H9 (cell line): ENCODE measurements at regions not wholly inside any gene's neighbourhood (a gene's known extent, or its start where the extent isn't known, plus 50 kb on each side); places are given as distances from the start of the nearest gene placed in this dataset.

Source experiments
- DNase-seq: peaks from one replicate; pipeline ENCODE4 v3.0.0-alpha.2; 2017
- H2AFZ ChIP-seq: one replicate; pipeline ENCODE4 v1.6.1; 2013; ENCODE audit warnings: mild to moderate bottlenecking, low read length, control low read depth, moderate library complexity
- H2AK5ac ChIP-seq: 2 replicates; pipeline ENCODE4 v1.6.1; 2013; ENCODE audit warnings: low read length, control low read depth, mixed read lengths; ENCODE audit not compliant: insufficient read length
- H2BK120ac ChIP-seq: one replicate; pipeline ENCODE4 v1.6.1; 2013; ENCODE audit warnings: low read depth, mild to moderate bottlenecking, low read length, control low read depth, inconsistent platforms; ENCODE audit not compliant: poor library complexity, severe bottlenecking
- H2BK12ac ChIP-seq: 2 replicates; pipeline ENCODE4 v1.6.1; 2013; ENCODE audit warnings: low read length, control low read depth, mixed read lengths, low read depth; ENCODE audit not compliant: insufficient read length
- H2BK15ac ChIP-seq: 2 replicates; pipeline ENCODE4 v1.6.1; 2013; ENCODE audit warnings: low read depth, low read length, control low read depth
- H2BK20ac ChIP-seq: one replicate; pipeline ENCODE4 v1.6.1; 2013; ENCODE audit warnings: low read depth, mild to moderate bottlenecking, low read length, control low read depth, inconsistent platforms; ENCODE audit not compliant: poor library complexity, severe bottlenecking
- H2BK5ac ChIP-seq: 2 replicates; pipeline ENCODE4 v1.6.1; 2013; ENCODE audit warnings: low read length, control low read depth, mixed read lengths; ENCODE audit not compliant: insufficient read length
- H3K14ac ChIP-seq: 2 replicates; pipeline ENCODE4 v1.6.1; 2013; ENCODE audit warnings: low read length, control low read depth; ENCODE audit not compliant: insufficient read depth
- H3K18ac ChIP-seq: 2 replicates; pipeline ENCODE4 v1.6.1; 2013; ENCODE audit warnings: low read depth, mild to moderate bottlenecking, mixed read lengths, low read length, control low read depth; ENCODE audit not compliant: insufficient read length
- H3K23ac ChIP-seq: 2 replicates; pipeline ENCODE4 v1.6.1; 2013; ENCODE audit warnings: low read length, control low read depth, mixed read lengths, low read depth; ENCODE audit not compliant: insufficient read length
- H3K23me2 ChIP-seq: 2 replicates; pipeline ENCODE4 v1.6.1; 2013; ENCODE audit warnings: low read depth, mild to moderate bottlenecking, mixed read lengths, low read length, control low read depth; ENCODE audit not compliant: insufficient read length, poor library complexity, severe bottlenecking
- H3K27ac ChIP-seq: 2 replicates; pipeline ENCODE4 v1.5.1; 2013; ENCODE audit warnings: low read length, control low read depth, mixed read lengths, low read depth; ENCODE audit not compliant: insufficient read length
- H3K27me3 ChIP-seq: 2 replicates; pipeline ENCODE4 v1.6.1; 2013; ENCODE audit warnings: low read length, control low read depth, inconsistent platforms; ENCODE audit not compliant: insufficient read depth
- H3K4ac ChIP-seq: 2 replicates; pipeline ENCODE4 v1.6.1; 2013; ENCODE audit warnings: low read depth, mild to moderate bottlenecking, control low read depth, inconsistent platforms, low read length, moderate library complexity
- H3K4me1 ChIP-seq: 2 replicates; pipeline ENCODE4 v1.6.1; 2013; ENCODE audit warnings: low read length, control low read depth, inconsistent platforms; ENCODE audit not compliant: insufficient read depth
- H3K4me2 ChIP-seq: 2 replicates; pipeline ENCODE4 v1.6.1; 2013; ENCODE audit warnings: low read length, control low read depth, mixed read lengths; ENCODE audit not compliant: insufficient read length, insufficient read depth
- H3K56ac ChIP-seq: 2 replicates; pipeline ENCODE4 v1.6.1; 2013; ENCODE audit warnings: low read depth, mild to moderate bottlenecking, mixed read lengths, low read length, control low read depth; ENCODE audit not compliant: insufficient read length
- H3K79me1 ChIP-seq: 2 replicates; pipeline ENCODE4 v1.6.1; 2013; ENCODE audit warnings: low read depth, mild to moderate bottlenecking, moderate library complexity, low read length, control low read depth, inconsistent platforms; ENCODE audit not compliant: insufficient read depth, poor library complexity, severe bottlenecking
- H3K79me2 ChIP-seq: 2 replicates; pipeline ENCODE4 v1.6.1; 2013; ENCODE audit warnings: low read length, control low read depth, inconsistent platforms; ENCODE audit not compliant: insufficient read depth
- H3K9ac ChIP-seq: 2 replicates; pipeline ENCODE4 v1.6.1; 2013; ENCODE audit warnings: low read length, control low read depth, mixed read lengths; ENCODE audit not compliant: insufficient read length; ENCODE audit errors: extremely low read depth
- H3K9me3 ChIP-seq: one replicate; pipeline ENCODE4 v1.6.1; 2013; ENCODE audit warnings: low read depth, low read length, inconsistent platforms; ENCODE audit not compliant: control insufficient read depth
- H3T11ph ChIP-seq: one replicate; pipeline ENCODE4 v1.6.1; 2013; ENCODE audit warnings: mild to moderate bottlenecking, low read length, control low read depth, inconsistent platforms
- H4K20me1 ChIP-seq: one replicate; pipeline ENCODE4 v1.6.1; 2013; ENCODE audit not compliant: control insufficient read depth, insufficient read length, insufficient read depth
- H4K5ac ChIP-seq: 2 replicates; pipeline ENCODE4 v1.6.1; 2013; ENCODE audit warnings: low read depth, mild to moderate bottlenecking, mixed read lengths, low read length, control low read depth; ENCODE audit not compliant: insufficient read length
- H4K8ac ChIP-seq: replicated peaks from 2 replicates; pipeline ENCODE4 v1.6.1; 2013; ENCODE audit warnings: low read length, control low read depth, mixed read lengths, low read depth; ENCODE audit not compliant: insufficient read length
- H4K91ac ChIP-seq: 2 replicates; pipeline ENCODE4 v1.6.1; 2013; ENCODE audit warnings: low read depth, mild to moderate bottlenecking, moderate library complexity, mixed read lengths, low read length, control low read depth; ENCODE audit not compliant: insufficient read length
- H3K27ac Mint-ChIP-seq, 3 experiments: 2 replicates in 2 of 3; 3 replicates in 1 of 3; pipeline ENCODE4 v1.8.0; 2020 to 2021; ENCODE audit warnings: mixed read lengths in 3 of 3, mild to moderate bottlenecking in 1 of 3, moderate library complexity in 1 of 3
- H3K27me3 Mint-ChIP-seq: 2 replicates; pipeline ENCODE4 v1.8.0; 2021; ENCODE audit warnings: low read depth, mild to moderate bottlenecking, moderate library complexity, mixed read lengths
- H3K36me3 Mint-ChIP-seq, 3 experiments: 2 replicates in 2 of 3; 3 replicates in 1 of 3; pipeline ENCODE4 v1.8.0; 2020 to 2021; ENCODE audit warnings: low read depth in 3 of 3, mixed read lengths in 3 of 3; ENCODE audit not compliant: insufficient read depth in 1 of 3
- H3K4me1 Mint-ChIP-seq, 2 experiments: 2 replicates each; pipeline ENCODE4 v1.8.0; 2020; ENCODE audit warnings: mixed read lengths in 2 of 2
- H3K4me3 Mint-ChIP-seq, 2 experiments: 2 replicates in 1 of 2; 3 replicates in 1 of 2; pipeline ENCODE4 v1.8.0; 2020 to 2021; ENCODE audit warnings: mild to moderate bottlenecking in 2 of 2, mixed read lengths in 2 of 2, moderate library complexity in 1 of 2
- H3K9me3 Mint-ChIP-seq, 2 experiments: 2 replicates in 1 of 2; 3 replicates in 1 of 2; pipeline ENCODE4 v1.8.0; 2020; ENCODE audit warnings: mild to moderate bottlenecking in 2 of 2, mixed read lengths in 2 of 2, moderate library complexity in 1 of 2
- WGBS: extraction: QIAGEN DNeasy Blood & Tissue Kit; methylation state at CpG from one replicate; pipeline ENCODE4 v1.1.7; 2013; ENCODE audit warnings: missing lambda C conversion rate, low lambda C conversion rate, mixed read lengths; ENCODE audit not compliant: insufficient read length; ENCODE audit errors: extremely low coverage; 5-methylcytosine and 5-hydroxymethylcytosine counted together
- TF ChIP-seq, protein P1 (sequence below): fragments of 200-600 bp; sonication (generic); conservative IDR thresholded peaks from 3 replicates; pipeline ENCODE4 v1.8.0; 2021; ENCODE audit warnings: antibody characterized with exemption, mild to moderate bottlenecking

DNA sequence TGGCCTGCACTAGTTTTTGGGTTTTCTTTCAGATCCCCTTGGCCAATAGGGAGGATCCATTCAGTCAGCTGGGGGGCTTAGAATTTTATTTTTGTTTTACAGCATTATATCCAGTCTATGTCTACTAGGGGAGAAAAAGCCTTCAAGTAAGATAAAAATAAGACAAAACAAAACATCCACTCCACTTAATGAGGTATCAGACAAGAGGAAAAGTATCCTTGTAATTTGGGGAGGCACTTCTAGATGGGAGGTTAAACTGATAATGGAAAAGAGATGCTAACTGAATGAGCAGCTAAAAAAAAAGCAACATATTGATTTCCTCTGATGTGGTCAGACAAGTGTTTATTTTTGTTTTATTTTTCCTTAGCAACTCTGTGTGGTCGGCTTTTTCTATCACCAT is 278.0 kb upstream of the ANO3 start:
- Histone ChIP-seq H2BK5ac (no peak overlapping the region), H3T11ph (no peak overlapping the region), H3K23me2 (no peaks in the 10 kb centered on the region), H3K23ac (no peak overlapping the region), H3K9ac (no peak overlapping the region), H3K56ac (no peak overlapping the region), H3K14ac (no peak overlapping the region), H3K4ac (no peak overlapping the region), H3K79me1 (no peaks in the 10 kb centered on the region), H4K5ac (no peak overlapping the region), H4K8ac (no peak overlapping the region), H3K4me2 (no peak overlapping the region), H2BK12ac (no peak overlapping the region), H3K79me2 (no peaks in the 10 kb centered on the region), H2BK20ac (no peak overlapping the region), H3K4me1 (no peaks in the 10 kb centered on the region), H4K91ac (no peak overlapping the region), H3K27ac (no peak overlapping the region), H3K18ac (no peak overlapping the region), H2AFZ (no peak overlapping the region), H2AK5ac (no peak overlapping the region), H3K9me3 (no peaks in the 10 kb centered on the region), H2BK15ac (no peak overlapping the region), H2BK120ac (no peak overlapping the region), H3K27me3 (no peaks in the 10 kb centered on the region), H4K20me1 (no peaks in the 10 kb centered on the region)
- TF ChIP-seq, protein P1, sequence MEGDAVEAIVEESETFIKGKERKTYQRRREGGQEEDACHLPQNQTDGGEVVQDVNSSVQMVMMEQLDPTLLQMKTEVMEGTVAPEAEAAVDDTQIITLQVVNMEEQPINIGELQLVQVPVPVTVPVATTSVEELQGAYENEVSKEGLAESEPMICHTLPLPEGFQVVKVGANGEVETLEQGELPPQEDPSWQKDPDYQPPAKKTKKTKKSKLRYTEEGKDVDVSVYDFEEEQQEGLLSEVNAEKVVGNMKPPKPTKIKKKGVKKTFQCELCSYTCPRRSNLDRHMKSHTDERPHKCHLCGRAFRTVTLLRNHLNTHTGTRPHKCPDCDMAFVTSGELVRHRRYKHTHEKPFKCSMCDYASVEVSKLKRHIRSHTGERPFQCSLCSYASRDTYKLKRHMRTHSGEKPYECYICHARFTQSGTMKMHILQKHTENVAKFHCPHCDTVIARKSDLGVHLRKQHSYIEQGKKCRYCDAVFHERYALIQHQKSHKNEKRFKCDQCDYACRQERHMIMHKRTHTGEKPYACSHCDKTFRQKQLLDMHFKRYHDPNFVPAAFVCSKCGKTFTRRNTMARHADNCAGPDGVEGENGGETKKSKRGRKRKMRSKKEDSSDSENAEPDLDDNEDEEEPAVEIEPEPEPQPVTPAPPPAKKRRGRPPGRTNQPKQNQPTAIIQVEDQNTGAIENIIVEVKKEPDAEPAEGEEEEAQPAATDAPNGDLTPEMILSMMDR: no peak
- Mint-ChIP-seq H3K27ac (no peak overlapping the region; a peak in 1 of 7 replicates), H3K27me3 (no peaks in the 10 kb centered on the region), H3K4me1 (peaks cover 0 to 5% of the 10 kb centered on the region in 2 experiments; a peak in 2 of 4 replicates), H3K4me3 (no peak overlapping the region), H3K9me3 (no peaks in the 10 kb centered on the region), H3K36me3 (no peaks in the 10 kb centered on the region)
- DNase-seq: no peak
- WGBS: no CpG with 5 or more reads among the region's 1 CpG
